HG03045 (cell line): ENCODE measurements at regions not wholly inside any gene's neighbourhood (a gene's known extent, or its start where the extent isn't known, plus 50 kb on each side); places are given as distances from the start of the nearest gene placed in this dataset.
"Not testable (repeated sequence)": the region's sequence is repeated elsewhere in the genome, so short reads cannot be mapped to it uniquely, and the experiment has no call there.

Source experiments
- ATAC-seq: cut with Tn5 transposase; IDR thresholded peaks from one replicate; pipeline ENCODE4 v1.9.1; 2021; ENCODE audit warnings: mild to moderate bottlenecking, moderate library complexity; ENCODE audit not compliant: unreplicated experiment

DNA sequence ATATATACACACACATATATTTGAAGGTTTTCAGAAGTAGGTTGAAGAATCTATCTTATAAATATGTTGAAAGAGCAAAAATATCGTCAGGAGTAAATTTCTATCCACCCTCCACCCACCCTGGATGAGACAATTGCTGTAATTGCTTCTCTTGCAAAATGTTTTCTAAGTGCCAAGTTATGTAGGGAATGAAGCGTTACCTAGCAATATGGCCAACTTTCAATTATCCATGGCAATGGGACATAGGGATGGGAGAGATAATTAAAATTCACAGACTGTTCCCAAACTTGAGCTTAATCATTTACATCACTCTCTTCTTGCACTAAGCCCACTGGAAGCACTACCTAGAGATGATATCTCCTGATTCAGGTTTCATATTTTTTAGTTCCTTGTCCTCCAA, 806.2 kb upstream of the RAG2 start:
- no peak for ATAC-seq

DNA sequence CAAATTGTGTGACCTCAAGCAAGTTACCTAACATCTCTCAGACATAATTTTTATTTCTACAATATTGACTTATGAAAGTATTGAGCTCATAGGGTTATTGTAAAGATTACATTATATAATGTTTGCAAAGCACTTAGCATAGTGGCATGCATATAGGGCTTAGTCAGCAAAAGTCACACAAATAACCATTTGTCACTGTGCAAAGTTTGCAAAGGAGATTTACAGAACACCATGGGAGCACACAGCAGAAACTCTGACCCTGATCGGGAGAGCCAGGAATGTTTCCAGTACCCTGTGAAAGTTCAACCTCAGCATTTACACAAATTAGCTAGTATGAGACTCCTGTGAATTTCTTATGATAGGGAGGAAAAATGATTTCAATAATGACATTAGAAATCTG, 804.6 kb upstream of the RAG2 start:
- ATAC-seq: no peak

DNA sequence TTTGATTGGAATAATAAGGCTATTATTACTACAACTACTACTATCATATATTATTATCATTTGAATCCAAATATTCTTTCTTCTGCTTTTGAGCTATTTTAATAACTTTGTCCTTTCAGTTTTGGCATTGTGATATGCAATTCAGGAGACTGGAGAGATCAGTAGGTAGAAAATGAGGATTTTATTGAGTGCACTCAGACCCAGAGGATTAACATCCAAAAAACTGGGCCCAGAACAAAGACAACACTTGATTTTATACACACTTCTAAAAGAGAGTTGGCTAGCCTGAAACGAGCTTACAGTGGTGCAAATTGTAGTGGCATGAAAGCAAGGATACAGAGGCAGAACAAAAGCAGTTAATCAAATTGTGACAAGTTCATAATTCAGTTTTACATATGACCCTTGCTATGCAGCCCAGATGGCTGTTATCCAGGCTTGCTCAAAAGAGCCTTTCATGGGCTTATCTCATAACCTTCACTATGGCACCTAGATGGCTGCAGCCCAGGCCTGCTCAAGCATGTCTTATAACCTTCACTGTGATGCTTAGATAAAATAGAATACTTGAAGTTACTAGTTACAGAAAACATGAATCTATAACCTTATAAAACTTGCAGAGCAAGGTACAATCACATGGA, 796.3 kb upstream of the RAG2 start:
- no peak for ATAC-seq

DNA sequence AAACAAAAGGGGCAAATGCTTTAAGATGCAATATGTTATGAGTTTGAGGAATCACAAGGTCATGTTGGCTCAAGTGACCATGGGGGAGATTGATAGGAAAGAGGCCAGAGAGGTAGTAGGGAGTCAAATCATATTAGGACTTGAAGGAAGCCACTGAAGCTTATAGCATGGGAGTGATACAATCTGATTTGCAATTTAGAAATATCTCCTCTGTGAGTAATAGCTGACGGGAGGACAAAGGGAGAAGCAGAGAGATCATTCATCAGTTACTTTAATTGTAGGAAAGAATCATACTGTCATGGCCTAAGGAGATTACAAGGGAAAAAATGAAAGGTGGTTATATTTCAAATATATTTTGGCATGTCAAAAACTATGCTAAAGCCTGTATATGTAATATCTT, 793.6 kb upstream of the RAG2 start:
- no peak for ATAC-seq

DNA sequence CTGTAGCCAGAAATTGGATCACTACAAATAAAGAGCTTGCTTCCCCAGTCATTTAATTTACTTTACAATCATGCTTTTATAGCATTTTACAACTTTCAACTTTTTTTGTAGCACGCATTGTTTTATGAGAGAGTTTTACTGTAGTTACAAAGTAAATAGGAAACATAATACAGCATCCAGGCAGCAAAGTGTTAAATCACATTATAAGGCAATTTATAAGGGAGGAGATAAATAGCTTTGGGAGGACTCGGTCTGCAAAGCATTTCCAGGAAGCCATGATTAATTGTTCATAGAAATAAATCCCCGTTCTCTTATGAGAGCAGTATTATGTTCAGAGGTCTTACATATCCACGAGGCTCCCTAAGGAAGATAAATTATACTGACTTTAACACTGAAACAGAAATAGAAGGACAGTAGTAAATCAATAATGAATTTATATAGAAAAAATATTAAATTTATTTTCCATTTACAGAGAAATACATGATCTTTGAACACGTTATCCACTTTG, 792.6 kb upstream of the RAG2 start:
- ATAC-seq: no peak

DNA sequence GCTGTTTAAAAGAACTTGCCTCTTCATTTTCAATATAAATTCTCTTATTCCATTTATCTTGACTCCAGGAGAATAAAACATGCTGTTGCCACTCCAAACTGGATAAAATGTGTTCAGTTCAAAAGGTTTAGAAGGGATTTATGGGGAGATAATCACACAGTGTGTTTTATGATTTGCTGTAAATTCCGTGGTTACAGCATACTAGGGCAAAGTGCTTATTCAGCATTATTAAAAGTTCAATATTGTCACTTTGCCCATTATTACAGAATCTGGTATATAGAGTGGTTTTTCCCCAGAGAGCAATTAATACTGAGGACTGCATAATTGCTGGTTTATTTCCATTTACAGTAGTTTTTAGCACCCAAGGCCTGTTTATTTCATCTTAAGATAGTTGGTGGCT, 780.9 kb upstream of the RAG2 start:
- no peak for ATAC-seq

DNA sequence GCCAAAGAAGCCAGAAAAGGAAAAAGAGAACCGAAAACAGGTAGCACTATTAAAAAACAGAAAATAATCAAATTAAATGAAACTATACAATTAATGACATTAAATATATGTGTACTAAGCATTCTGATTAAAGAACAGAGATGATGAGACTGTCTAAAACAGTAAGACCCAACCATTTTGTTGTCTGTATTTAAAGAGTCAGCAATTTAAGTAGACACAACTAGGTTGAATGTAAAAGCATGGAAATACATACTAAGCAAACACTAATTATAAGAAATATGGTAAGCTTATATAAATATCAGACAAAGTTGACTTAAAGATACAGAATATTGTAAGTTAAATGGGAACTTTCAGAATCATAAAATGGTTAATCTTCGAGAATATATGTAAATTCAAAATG, 774.6 kb upstream of the RAG2 start:
- ATAC-seq: no peak

DNA sequence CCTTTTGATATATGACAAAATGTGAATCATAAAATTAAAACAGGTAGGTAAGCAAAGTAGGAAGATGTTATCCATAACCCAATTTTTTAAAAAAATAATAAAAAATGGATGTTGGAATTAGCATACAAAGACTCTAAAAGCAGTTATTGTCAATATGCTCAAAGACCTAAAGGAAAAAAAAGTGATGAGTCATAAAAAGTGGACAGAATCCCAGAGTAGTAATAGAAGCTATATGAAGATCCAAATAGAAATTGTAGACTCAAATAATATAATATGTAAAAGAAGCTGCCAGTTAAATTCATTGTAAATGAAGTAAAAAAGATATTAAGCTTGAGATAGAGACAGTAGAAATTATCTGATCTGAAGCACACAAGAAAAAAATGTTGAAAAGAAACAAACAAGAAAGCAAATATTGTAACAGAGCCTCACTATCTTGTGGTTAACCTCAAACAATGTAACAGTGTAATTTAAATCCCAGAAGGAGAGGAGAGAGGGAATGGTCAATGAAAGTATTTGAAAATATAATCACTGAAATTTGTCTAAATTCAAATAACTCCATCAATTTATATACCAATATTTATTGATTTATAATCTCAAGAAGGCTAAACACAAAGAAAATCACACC, 773.4 kb upstream of the RAG2 start:
- ATAC-seq: no peak

DNA sequence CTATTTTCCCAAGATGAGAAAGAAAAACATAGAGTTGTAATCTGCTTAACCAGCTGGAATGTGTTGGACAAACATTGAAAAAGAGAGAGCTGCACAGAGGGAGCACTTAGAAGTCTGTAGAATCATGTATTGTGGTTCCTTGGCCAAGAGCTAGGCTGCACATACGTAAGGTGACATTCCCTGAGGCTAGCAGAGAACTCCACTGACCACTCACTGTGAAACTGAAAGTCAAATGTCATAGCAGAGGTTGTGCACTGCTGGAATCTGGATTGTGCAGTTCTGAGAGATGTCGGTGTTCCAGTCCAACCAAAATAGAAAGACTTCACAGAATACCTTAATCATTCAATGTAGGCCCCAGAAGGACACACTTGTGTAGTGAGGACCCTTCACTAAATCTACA, 772.8 kb upstream of the RAG2 start:
- ATAC-seq: no peak

DNA sequence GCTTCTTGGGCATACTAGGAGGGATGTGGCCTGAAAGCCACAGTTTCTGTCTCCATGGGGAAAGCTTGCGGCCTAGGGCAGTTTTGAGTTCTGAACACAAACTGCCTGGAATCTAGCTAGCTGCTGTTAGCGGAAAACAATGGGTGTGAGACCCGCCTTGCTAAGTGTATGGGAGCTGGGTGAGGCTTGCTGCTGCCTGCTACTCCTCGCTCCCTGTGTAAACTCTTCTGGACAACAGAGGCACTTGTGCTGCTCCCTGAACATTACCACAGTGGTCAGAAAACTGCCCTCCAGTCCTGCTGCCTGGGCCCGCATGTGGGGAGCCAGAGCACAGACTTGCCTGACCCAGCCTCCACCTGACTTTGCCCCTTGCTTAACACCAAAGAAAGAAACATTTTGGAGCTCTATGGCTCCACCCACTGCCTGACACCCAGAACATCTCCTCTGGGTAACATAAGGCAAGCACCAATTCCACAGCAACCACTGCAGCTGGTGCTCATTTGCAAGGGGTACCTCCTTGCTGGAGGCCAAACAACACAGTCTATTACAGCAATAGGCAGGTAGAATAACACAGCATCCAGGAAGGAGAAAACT, 766.3 kb upstream of the RAG2 start:
- no peak for ATAC-seq

DNA sequence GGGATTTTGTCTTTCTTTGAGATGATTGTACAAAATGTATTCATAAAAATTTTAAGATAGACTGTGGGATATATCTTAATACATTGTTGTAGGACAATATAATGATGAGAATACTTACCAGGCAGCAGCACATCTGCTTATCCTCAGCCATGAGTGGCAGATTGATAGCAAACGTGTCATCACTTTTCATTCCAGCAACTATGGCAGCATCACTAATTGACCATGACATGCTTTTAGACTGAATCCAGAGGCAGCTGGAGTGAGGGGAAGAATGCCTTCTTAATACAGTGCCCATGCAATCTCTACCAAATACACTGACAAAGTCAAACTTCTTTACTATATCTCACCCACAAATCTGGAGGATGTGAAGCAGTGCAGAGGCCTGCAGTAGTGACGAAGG, 755.2 kb upstream of the RAG2 start:
- ATAC-seq: no peak

DNA sequence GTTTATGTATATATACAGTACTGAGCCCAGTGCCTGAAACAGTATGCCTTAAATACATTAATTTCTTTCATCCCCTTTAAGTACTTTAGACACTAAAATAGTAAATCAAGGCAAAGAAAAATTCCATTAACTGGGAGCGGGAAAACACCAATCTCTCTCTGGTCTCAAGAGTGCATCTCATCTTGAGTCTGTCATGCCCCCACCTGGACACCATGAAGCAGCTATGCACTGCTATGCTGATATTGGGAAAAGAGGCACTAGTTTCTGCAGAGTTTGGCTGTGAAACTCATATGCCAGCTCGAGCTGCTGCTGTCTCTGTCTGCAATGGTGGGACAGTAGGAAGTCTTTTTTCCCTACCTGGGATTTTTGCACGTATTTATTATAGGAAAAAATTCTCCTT, 754.4 kb upstream of the RAG2 start:
- ATAC-seq: no peak

DNA sequence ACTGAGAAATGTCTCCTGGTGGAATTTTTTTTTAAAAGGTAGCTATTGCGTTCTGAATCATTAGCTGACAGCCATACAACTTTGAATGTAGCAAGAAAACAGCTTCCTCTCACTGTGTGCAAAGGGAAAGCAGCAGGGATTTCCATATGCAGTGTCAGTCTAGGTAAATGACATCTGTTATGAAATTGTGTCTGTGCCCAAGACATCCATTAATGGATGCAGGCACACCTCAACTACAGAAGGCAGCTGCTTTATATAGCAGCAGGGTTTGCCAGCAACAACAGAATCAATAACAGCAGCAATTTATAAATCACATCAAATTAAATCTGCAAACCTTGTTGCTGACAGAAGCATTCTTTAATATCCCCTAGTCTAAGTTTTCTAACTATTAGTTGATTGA, 745.3 kb upstream of the RAG2 start:
- no peak for ATAC-seq

DNA sequence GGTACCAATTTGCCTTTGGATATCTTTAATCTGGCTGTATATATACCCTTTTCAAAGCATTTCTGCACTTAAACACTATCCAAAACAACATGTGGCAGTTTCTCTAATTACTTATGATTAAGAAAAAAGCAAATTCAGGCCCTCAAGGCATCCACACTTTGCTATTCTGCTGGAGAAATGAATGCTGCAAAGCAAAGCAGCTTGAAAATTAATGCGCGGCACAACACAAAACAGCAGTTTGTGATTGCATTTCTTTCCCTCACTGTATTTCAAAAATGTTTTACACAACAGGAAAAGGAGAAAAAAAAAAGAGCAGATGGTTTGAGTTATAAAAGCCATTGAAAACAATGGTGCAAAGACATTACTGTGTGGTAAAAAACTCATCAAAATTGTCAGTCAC, 738.4 kb upstream of the RAG2 start:
- no peak for ATAC-seq

DNA sequence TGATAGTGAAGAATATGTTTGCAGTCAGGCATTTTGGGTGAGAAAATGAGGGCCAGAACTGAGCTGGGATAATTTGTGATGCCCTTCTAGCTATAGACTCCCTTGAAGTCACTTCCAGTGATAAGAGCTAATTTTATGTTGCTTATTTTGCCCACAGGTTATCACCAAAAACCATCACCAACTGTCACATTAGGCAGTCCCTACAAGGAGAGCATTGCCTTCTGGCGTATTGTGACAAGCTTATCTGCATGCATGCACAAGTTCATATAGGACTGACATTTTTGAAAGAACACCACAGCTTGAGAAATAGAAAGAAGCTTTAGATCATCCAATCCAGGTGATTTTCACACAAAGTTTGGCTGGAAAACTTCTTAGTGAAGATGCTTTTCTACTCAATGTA, 735.3 kb upstream of the RAG2 start:
- no peak for ATAC-seq

DNA sequence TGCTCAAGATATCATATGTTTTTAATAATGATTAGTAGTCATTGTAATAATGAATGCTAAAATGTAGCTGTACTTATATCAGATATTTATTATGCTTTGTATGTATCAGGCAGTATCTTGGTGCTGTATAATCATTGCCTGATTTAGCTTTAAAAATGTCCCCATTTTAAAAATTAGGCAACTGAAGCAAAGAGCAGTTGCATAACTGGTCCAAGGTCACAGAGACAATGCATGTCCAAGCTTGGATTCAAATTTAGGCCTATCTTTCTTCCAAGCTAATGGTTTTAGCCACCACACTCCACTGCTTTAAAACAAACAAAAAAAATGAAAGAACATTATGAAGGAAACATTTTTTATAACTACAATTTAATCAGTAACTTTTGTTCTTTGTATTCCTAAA, 725.8 kb upstream of the RAG2 start:
- ATAC-seq: no peak

DNA sequence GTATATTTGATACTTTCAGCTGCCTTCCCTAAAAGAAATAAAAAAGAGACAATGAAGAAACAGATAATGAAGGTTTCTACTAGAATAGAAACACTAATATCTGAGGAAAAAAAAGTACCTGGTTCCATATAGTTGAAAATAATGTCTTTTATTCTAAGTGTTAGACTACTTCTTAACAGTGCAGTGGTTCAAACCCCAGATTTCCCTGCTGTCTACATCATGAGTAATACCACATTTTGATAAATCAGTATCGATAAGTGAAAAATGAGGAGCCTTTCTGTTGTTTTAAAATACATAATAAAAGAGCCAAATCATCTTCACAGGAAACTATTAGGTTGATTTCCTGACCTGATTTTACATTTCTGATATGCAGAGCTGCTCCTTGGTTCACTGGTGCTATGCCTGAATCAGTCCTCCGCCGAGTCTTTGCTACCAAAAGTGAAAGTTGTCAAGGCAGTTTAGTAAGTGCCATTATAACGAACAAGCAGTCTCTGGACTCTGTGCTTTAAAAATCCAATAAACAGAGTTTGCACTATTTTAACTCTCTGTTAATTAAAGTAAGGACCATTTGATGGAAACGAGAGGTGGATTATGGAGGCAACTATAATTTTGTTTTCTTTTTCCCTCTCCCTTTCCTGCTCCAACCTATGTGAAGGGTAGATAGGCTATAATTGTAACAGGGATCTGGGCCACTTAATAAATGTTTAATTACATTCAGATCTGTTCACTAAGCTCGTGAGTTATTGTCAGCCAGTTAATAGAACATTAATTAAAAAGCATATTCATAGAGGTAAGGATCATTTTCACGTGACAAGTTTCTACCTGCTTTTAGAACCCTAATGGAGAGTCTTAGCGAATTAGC, 724.5 kb upstream of the RAG2 start:
- ATAC-seq: no peak

DNA sequence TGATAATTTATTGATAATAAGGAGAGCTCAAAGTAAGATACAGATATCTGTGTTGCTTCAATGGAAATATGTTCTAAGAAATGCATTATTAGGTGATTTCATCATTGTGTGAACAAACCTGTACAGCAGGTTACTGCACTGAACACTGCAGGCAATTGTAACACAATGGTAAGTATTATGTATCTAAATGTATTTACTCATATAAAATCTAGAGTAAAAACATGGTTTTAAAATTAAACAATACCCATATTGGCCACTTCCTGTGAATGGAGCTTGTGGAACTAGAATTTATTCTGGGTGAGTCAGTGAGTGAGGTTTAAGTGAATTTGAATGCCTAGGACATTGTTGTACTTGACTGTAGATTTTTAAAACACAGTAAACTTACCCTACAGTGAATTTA, 722.9 kb upstream of the RAG2 start:
- ATAC-seq: no peak

DNA sequence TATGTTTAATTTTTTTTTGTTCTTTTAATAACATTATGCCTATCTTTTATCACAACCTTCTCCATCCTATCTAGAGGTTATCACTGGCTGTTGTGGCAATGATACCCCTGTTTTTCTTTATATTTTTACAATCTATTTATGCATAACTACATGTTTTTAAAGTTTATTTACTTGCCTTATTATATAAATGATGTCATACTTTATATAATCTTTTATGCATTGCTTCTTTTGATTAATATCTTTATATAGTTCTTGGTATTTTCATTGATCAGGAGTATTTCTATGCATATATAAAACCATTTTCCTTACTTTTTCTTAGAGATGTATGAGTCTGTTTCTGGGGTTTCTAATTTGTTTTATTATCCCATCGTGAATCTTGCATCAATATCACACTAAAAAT, 719.8 kb upstream of the RAG2 start:
- ATAC-seq: no peak

DNA sequence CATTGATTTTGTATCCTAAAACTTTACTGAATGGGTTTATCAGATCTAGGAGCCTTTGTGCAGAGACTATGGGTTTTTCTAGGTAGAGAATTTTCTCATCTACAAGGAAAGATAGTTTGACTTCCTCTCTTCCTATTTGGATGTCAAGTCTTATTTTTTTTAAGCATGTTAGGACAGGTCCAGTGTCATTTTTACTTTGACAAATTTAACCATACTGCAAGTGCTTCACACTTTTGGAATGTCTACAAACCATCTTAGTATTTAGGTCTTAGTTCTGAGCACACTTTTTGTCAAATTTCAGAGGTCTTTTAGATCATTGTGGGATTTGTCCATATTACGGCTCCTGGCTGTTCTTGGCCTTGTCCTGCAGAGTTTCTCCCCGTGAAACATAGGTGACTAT, 715.2 kb upstream of the RAG2 start:
- ATAC-seq: no peak

DNA sequence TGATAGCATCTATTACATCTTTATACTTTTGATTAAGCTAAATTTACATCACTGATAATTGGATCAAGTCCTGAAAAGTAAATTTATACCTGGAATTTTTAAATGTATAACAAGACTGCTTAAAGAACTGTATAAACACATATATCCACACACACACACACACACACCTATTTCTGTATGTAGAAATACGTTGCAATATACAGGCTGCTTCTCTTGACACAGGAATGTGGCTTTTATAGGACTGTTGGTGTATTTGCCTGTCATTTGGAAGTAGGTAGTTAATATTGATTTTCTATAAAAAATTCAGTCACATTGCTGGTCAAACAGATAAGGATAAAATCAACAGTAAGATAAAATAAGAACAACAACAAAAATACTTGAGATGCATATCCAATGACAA, 708.5 kb upstream of the RAG2 start:
- no peak for ATAC-seq

DNA sequence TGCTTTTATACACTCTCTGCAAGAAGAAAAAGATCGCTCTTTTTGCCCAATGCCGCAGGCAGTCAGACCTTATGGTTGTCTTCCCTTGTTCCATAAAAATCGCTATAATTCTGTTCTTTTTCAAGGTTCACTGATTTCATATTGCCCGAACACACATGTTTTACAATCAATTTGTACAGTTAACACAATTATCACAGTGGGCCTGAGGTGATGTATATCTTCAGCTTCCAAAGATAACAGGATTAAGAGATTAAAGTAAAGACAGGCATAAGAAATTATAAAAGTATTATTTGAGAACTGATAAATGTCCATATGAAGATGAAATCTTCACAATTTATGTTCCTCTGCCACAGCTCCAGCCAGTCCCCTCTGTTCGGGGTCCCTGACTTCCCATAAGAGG, 703.4 kb upstream of the RAG2 start:
- ATAC-seq: not testable (repeated sequence)
